GM18868 (cell line): ENCODE measurements at regions not wholly inside any gene's neighbourhood (a gene's known extent, or its start where the extent isn't known, plus 50 kb on each side); places are given as distances from the start of the nearest gene placed in this dataset.
A peak's percentile ranks its signal among the peaks of the same experiment; 100 is the strongest.

ENCODE experiments used
- ATAC-seq: cut with Tn5 transposase; IDR thresholded peaks from one replicate; pipeline ENCODE4 v1.9.1; 2021; ENCODE audit warnings: mild to moderate bottlenecking, moderate library complexity; ENCODE audit not compliant: unreplicated experiment

GRCh38 chr4:31338000-31338399, 617.8 kb downstream of the PCDH7 start:
- ATAC-seq, result no peak

- ATAC-seq, result no peak
Observed at GRCh38 chr4:31341601-31342359, 621.6 kb downstream of the PCDH7 start.

- ATAC-seq, result no peak
Observed at GRCh38 chr4:31343061-31343460, 622.9 kb downstream of the PCDH7 start.

- ATAC-seq, result no peak
Observed at GRCh38 chr4:31349907-31350306, 629.7 kb downstream of the PCDH7 start.

GRCh38 chr4:31351695-31352094, 631.5 kb downstream of the PCDH7 start:
- ATAC-seq, result no peak

- ATAC-seq, result no peak
Observed at GRCh38 chr4:31356839-31357238, 636.7 kb downstream of the PCDH7 start.

GRCh38 chr4:31360786-31361185, 640.6 kb downstream of the PCDH7 start:
- ATAC-seq, result no peak

GRCh38 chr4:31362756-31363155, 642.6 kb downstream of the PCDH7 start:
- ATAC-seq, result no peak

- ATAC-seq, result no peak
Observed at GRCh38 chr4:31365006-31365690, 645.0 kb downstream of the PCDH7 start.

GRCh38 chr4:31366041-31366440, 645.9 kb downstream of the PCDH7 start:
- ATAC-seq, result no peak

GRCh38 chr4:31370866-31371465, 650.8 kb downstream of the PCDH7 start:
- peak; percentile 99 for ATAC-seq

GRCh38 chr4:31374256-31374960, 654.2 kb downstream of the PCDH7 start:
- ATAC-seq, result no peak

- no peak for ATAC-seq
Observed at GRCh38 chr4:31375936-31376335, 655.8 kb downstream of the PCDH7 start.

GRCh38 chr4:31379364-31379763, 659.2 kb downstream of the PCDH7 start:
- ATAC-seq, result no peak

GRCh38 chr4:31383767-31384166, 663.6 kb downstream of the PCDH7 start:
- no peak for ATAC-seq

GRCh38 chr4:31390849-31391248, 670.7 kb downstream of the PCDH7 start:
- ATAC-seq, result no peak

GRCh38 chr4:31391976-31392375, 671.8 kb downstream of the PCDH7 start:
- ATAC-seq, result no peak

- no peak for ATAC-seq
Observed at GRCh38 chr4:31392923-31393322, 672.8 kb downstream of the PCDH7 start.

- no peak for ATAC-seq
Observed at GRCh38 chr4:31408121-31408520, 688.0 kb downstream of the PCDH7 start.

GRCh38 chr4:31411565-31411964, 691.4 kb downstream of the PCDH7 start:
- ATAC-seq, result no peak

- ATAC-seq, result no peak
Observed at GRCh38 chr4:31415629-31416028, 695.5 kb downstream of the PCDH7 start.
